Central memory CD8-positive, alpha-beta T cell (primary cell): ENCODE measurements at regions not wholly inside any gene's neighbourhood (a gene's known extent, or its start where the extent isn't known, plus 50 kb on each side); places are given as distances from the start of the nearest gene placed in this dataset.

Experiments
- ATAC-seq: fragments of 150-1000 bp; cut with Tn5 transposase; replicated peaks from 2 replicates; pipeline ENCODE4 v1.10.0; 2022; ENCODE audit warnings: mild to moderate bottlenecking, moderate FRiP score, moderate number of reproducible peaks; ENCODE audit not compliant: poor library complexity, severe bottlenecking; ENCODE audit errors: extremely low read depth
- DNase-seq, 2 donors: peaks; one replicate each; pipeline ENCODE4 v3.0.0; 2021; ENCODE audit warnings: low spot score in 2 of 2
- H3K27ac Mint-ChIP-seq: one replicate; pipeline ENCODE4 v1.8.0; 2022; ENCODE audit warnings: low read depth, mild to moderate bottlenecking, moderate library complexity, mixed read lengths
- H3K27me3 Mint-ChIP-seq: one replicate; pipeline ENCODE4 v1.8.0; 2022; ENCODE audit warnings: mixed read lengths
- H3K36me3 Mint-ChIP-seq: one replicate; pipeline ENCODE4 v1.8.0; 2022; ENCODE audit warnings: mild to moderate bottlenecking, moderate library complexity, mixed read lengths; ENCODE audit not compliant: insufficient read depth
- H3K4me1 Mint-ChIP-seq: one replicate; pipeline ENCODE4 v1.8.0; 2022; ENCODE audit warnings: mixed read lengths
- H3K4me3 Mint-ChIP-seq: one replicate; pipeline ENCODE4 v1.8.0; 2022; ENCODE audit warnings: mild to moderate bottlenecking, moderate library complexity, mixed read lengths
- H3K9me3 Mint-ChIP-seq: one replicate; pipeline ENCODE4 v1.8.0; 2022; ENCODE audit warnings: mixed read lengths

GRCh38 chr14:39768589-39768988, 336.4 kb upstream of the FBXO33 start:
- Mint-ChIP-seq H3K36me3 (no peaks in the 10 kb centered on the region), H3K27ac (no peak overlapping the region), H3K9me3 (peaks cover 11% of the 10 kb centered on the region), H3K4me1 (no peaks in the 10 kb centered on the region), H3K27me3 (no peaks in the 10 kb centered on the region), H3K4me3 (no peak overlapping the region)
- ATAC-seq (no peak), DNase-seq (no peak)

GRCh38 chr14:39766397-39767000, 334.3 kb upstream of the FBXO33 start:
- no peak for ATAC-seq
- H3K9me3 Mint-ChIP-seq, result peaks cover 11% of the 10 kb centered on the region
- no peak for DNase-seq
- H3K27ac Mint-ChIP-seq, result no peak overlapping the region
- no peak overlapping the region for H3K4me3 Mint-ChIP-seq
- H3K27me3 Mint-ChIP-seq, result no peaks in the 10 kb centered on the region
- H3K36me3 Mint-ChIP-seq, result no peaks in the 10 kb centered on the region
- peaks cover 6% of the 10 kb centered on the region for H3K4me1 Mint-ChIP-seq

- no peak for ATAC-seq
- Mint-ChIP-seq H3K9me3 (peaks cover 9% of the 10 kb centered on the region), H3K27me3 (no peaks in the 10 kb centered on the region), H3K4me1 (peaks cover 6% of the 10 kb centered on the region), H3K4me3 (no peak overlapping the region), H3K36me3 (no peaks in the 10 kb centered on the region), H3K27ac (no peak overlapping the region)
- no peak for DNase-seq
Measured at GRCh38 chr14:39765676-39766075, 333.4 kb upstream of the FBXO33 start.

- DNase-seq, result no peak
- no peak for ATAC-seq
- Mint-ChIP-seq H3K36me3 (no peaks in the 10 kb centered on the region), H3K27me3 (no peaks in the 10 kb centered on the region), H3K9me3 (peaks cover 6% of the 10 kb centered on the region), H3K27ac (no peak overlapping the region), H3K4me3 (no peak overlapping the region), H3K4me1 (peaks cover 6% of the 10 kb centered on the region)
Measured at GRCh38 chr14:39763402-39763890, 331.2 kb upstream of the FBXO33 start.

GRCh38 chr14:39762576-39763401, 330.6 kb upstream of the FBXO33 start:
- Mint-ChIP-seq H3K36me3 (no peaks in the 10 kb centered on the region), H3K4me3 (no peak overlapping the region), H3K4me1 (peaks cover 6% of the 10 kb centered on the region), H3K27ac (no peak overlapping the region), H3K9me3 (peaks cover 6% of the 10 kb centered on the region), H3K27me3 (no peaks in the 10 kb centered on the region)
- DNase-seq (no peak), ATAC-seq (no peak)

DNA sequence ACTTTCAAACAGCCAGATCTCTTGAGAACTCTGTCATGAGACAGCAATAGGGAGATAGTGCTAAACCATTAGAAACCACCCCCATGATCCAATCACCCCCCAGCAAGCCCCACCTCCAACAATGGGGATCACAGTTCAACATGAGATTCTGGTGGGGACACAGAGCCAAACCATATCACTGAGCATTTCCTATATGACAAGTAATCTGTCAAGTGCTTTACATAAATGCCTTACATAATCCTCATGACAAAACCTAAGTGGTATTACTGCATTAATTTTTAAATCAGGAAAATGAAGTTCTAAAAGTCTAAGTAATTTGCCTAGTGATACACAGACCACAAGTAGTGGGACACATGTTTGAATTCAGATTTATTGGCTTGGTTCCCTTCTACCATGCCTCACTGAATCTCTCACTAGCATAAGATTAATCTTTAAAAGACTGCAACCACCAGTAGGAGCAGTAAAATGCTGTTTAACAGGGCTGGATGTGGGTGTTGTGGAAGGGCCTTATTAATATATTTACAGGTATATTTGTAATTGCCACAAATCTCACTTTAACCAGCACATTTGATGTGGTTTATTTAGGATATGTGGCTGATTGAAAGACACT, 323.1 kb upstream of the FBXO33 start:
- H3K27me3 Mint-ChIP-seq, result no peaks in the 10 kb centered on the region
- no peak overlapping the region for H3K27ac Mint-ChIP-seq
- no peak overlapping the region for H3K4me3 Mint-ChIP-seq
- no peak for ATAC-seq
- H3K4me1 Mint-ChIP-seq, result no peaks in the 10 kb centered on the region
- no peak for DNase-seq
- H3K36me3 Mint-ChIP-seq, result no peaks in the 10 kb centered on the region
- H3K9me3 Mint-ChIP-seq, result no peaks in the 10 kb centered on the region

GRCh38 chr14:39740454-39740853, 308.2 kb upstream of the FBXO33 start:
- H3K36me3 Mint-ChIP-seq, result no peaks in the 10 kb centered on the region
- H3K27me3 Mint-ChIP-seq, result no peaks in the 10 kb centered on the region
- H3K9me3 Mint-ChIP-seq, result peaks cover 9% of the 10 kb centered on the region
- DNase-seq (no peak), ATAC-seq (no peak)
- no peaks in the 10 kb centered on the region for H3K4me1 Mint-ChIP-seq
- H3K27ac Mint-ChIP-seq, result no peak overlapping the region
- H3K4me3 Mint-ChIP-seq, result no peak overlapping the region

- no peaks in the 10 kb centered on the region for H3K36me3 Mint-ChIP-seq
- no peaks in the 10 kb centered on the region for H3K27me3 Mint-ChIP-seq
- no peak for ATAC-seq
- H3K4me1 Mint-ChIP-seq, result no peaks in the 10 kb centered on the region
- DNase-seq, result no peak
- no peak overlapping the region for H3K27ac Mint-ChIP-seq
- peaks cover 9% of the 10 kb centered on the region for H3K9me3 Mint-ChIP-seq
- no peak overlapping the region for H3K4me3 Mint-ChIP-seq
Measured at GRCh38 chr14:39739796-39740195, 307.6 kb upstream of the FBXO33 start.

DNA sequence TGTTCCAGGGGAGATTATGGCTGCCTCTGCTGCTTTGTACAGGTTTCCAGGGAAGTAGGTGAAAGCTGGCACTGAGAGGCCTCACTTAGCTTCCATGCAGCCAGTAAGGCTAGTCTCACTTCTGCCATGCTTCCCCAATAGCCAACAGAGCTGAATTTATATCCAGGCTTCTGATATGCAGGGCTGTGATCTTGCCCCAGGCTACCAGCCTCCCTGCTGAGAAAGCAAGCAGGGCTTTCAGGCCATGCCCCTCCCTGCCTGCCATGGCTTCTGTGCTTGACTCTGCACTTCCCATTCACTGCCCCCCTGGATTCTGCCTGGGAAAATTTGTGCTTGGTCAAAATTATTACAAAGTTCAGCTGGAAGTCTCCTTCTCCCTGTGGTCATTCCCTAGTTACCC, 302.1 kb upstream of the FBXO33 start:
- H3K27me3 Mint-ChIP-seq, result no peaks in the 10 kb centered on the region
- ATAC-seq (no peak), DNase-seq (no peak)
- H3K9me3 Mint-ChIP-seq, result peaks cover 6% of the 10 kb centered on the region
- no peak overlapping the region for H3K27ac Mint-ChIP-seq
- H3K4me3 Mint-ChIP-seq, result no peak overlapping the region
- H3K36me3 Mint-ChIP-seq, result no peaks in the 10 kb centered on the region
- H3K4me1 Mint-ChIP-seq, result no peaks in the 10 kb centered on the region

GRCh38 chr14:39733741-39734140, 301.5 kb upstream of the FBXO33 start:
- no peaks in the 10 kb centered on the region for H3K36me3 Mint-ChIP-seq
- no peaks in the 10 kb centered on the region for H3K4me1 Mint-ChIP-seq
- DNase-seq (no peak), ATAC-seq (no peak)
- peaks cover 6% of the 10 kb centered on the region for H3K9me3 Mint-ChIP-seq
- H3K27ac Mint-ChIP-seq, result no peak overlapping the region
- H3K27me3 Mint-ChIP-seq, result no peaks in the 10 kb centered on the region
- H3K4me3 Mint-ChIP-seq, result no peak overlapping the region

DNA sequence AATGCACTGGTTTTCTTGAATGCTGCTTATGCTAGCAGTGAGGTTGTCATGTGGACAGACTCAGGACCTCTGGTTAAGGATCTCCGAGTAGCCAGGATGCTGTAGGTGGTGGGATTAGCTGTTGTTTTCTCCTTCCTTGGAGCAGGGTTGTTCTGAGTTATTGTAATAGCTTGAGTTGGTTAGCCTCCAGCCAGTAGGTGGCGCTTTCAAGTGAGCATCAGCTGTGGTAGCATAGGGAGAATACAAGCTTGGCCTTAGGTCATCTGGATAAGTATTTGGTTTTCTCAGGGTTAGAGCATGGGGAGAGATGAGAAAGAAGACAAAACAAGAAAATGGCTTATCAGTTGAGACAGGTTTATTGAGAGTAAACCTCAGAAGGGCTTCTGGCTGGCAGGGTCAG, 299.7 kb upstream of the FBXO33 start:
- Mint-ChIP-seq H3K27ac (no peak overlapping the region), H3K36me3 (no peaks in the 10 kb centered on the region), H3K4me3 (no peak overlapping the region), H3K4me1 (no peaks in the 10 kb centered on the region), H3K9me3 (peaks cover 6% of the 10 kb centered on the region), H3K27me3 (no peaks in the 10 kb centered on the region)
- ATAC-seq, result no peak
- no peak for DNase-seq

DNA sequence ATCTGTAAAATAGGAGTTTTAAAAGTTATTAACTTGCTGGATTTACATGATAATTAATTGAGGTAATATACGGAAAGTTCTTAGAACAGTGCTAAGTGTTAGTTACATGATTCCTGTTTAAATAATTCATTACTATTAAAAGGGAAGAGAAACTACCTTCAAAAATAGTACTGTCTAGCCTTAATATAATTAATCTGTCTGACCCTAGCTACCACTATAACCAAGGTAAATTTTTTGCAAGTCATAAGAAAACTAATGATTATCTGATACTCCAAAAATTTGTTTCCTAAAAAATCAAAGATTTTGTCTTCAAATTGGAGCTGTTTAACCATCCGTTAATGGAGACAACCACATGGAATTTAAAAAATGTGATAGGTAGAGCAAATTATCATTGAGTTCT, 294.3 kb upstream of the FBXO33 start:
- H3K27ac Mint-ChIP-seq, result no peak overlapping the region
- H3K27me3 Mint-ChIP-seq, result no peaks in the 10 kb centered on the region
- DNase-seq (no peak), ATAC-seq (no peak)
- no peak overlapping the region for H3K4me3 Mint-ChIP-seq
- no peaks in the 10 kb centered on the region for H3K4me1 Mint-ChIP-seq
- peaks cover 6% of the 10 kb centered on the region for H3K9me3 Mint-ChIP-seq
- no peaks in the 10 kb centered on the region for H3K36me3 Mint-ChIP-seq
